ENCODE measurements at regions not wholly inside any gene's neighbourhood (a gene's known extent, or its start where the extent isn't known, plus 50 kb on each side); places are given as distances from the start of the nearest gene placed in this dataset.

DNA sequence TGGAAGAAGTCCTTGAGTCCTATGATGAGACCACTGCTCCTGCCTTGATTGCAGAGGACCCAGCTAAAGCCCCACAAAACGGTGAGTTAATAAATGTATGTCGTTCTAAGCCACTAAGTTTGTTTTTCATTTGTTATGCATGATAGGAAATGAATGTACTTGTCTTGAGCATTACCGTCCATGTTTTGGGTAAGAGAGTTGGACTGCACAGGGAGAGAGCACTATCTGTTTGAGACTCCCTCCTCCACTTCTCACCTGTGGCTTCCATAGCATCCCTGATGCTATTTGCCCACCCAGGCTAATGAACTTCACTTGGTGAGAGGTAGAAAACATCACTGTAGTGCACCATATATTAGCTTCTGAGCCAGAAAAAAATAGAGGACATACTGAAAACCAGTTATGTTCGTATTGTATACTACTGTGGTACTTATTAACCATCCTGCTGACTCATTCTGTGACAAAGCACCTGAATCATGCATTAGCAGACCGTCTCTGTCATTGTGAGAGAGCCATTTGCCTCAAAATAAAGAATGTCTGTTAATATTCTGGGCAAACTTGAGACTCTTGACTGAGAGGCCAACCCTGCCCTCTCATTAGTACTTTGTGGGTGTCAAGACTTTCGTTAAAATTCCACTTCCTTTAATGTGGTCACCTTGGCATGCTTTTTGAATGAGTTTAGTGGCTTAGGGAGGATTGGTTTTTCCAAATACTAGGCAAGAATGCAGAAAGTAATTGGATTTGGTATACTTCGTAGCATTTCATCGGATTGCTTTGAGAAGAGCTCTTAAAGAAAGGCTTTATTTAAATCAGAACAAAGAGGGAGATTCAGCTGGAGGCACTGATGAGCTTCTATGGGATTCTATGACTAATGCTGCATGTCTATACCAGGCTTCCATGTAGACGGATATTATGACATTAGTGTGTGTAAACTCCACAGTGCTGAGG, 99.3 kb upstream of the GRPR start:
- TF ChIP-seq POLR2A (IDR thresholded peaks at IDR 0.05; ENCODE audit: low read depth, low read length) (no peak), POLR2AphosphoS5 (IDR thresholded peaks at IDR 0.05; ENCODE audit: insufficient read depth, low read depth, low read length) (no peak), JUN (IDR thresholded peaks at IDR 0.05; ENCODE audit: borderline replicate concordance, insufficient read depth, insufficient read length, low read depth) (no peak)
- TF ChIP-seq, protein P1, sequence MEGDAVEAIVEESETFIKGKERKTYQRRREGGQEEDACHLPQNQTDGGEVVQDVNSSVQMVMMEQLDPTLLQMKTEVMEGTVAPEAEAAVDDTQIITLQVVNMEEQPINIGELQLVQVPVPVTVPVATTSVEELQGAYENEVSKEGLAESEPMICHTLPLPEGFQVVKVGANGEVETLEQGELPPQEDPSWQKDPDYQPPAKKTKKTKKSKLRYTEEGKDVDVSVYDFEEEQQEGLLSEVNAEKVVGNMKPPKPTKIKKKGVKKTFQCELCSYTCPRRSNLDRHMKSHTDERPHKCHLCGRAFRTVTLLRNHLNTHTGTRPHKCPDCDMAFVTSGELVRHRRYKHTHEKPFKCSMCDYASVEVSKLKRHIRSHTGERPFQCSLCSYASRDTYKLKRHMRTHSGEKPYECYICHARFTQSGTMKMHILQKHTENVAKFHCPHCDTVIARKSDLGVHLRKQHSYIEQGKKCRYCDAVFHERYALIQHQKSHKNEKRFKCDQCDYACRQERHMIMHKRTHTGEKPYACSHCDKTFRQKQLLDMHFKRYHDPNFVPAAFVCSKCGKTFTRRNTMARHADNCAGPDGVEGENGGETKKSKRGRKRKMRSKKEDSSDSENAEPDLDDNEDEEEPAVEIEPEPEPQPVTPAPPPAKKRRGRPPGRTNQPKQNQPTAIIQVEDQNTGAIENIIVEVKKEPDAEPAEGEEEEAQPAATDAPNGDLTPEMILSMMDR (IDR thresholded peaks at IDR 0.05; ENCODE audit: extremely low read depth in 1 of 2, insufficient read depth in 1 of 2, low read depth in 1 of 2, low read length in 2 of 2), result no peak
